Natural killer cell treated with Interleukin-12 subunit alpha and Interleukin-12 subunit beta and Interleukin-15 and Interleukin-18, amount 100 ng/mL, for 72 hours (primary cell): ENCODE measurements at regions not wholly inside any gene's neighbourhood (a gene's known extent, or its start where the extent isn't known, plus 50 kb on each side); places are given as distances from the start of the nearest gene placed in this dataset.

ENCODE experiments used
- ATAC-seq, 2 donors: fragments of 150-1000 bp; cut with Tn5 transposase in 1 of 2; sonication (Bioruptor Pico), chemical (Tn5 transposase) in 1 of 2; 2 replicates each; pipeline ENCODE4 v1.10.0; 2021
- DNase-seq: peaks from one replicate; pipeline ENCODE4 v3.0.0; 2022; ENCODE audit warnings: low spot score
- H3K27ac Mint-ChIP-seq, 2 donors: 1 replicate in 1 of 2; 2 replicates in 1 of 2; pipeline ENCODE4 v1.8.0; 2022; ENCODE audit warnings: mixed read lengths in 2 of 2, mild to moderate bottlenecking in 1 of 2, moderate library complexity in 1 of 2
- H3K27me3 Mint-ChIP-seq, 2 donors: 1 replicate in 1 of 2; 2 replicates in 1 of 2; pipeline ENCODE4 v1.8.0; 2022; ENCODE audit warnings: mixed read lengths in 2 of 2
- H3K36me3 Mint-ChIP-seq: one replicate; pipeline ENCODE4 v1.8.0; 2022; ENCODE audit warnings: mixed read lengths
- H3K4me1 Mint-ChIP-seq, 2 donors: 1 replicate in 1 of 2; 2 replicates in 1 of 2; pipeline ENCODE4 v1.8.0; 2022; ENCODE audit warnings: low read depth in 2 of 2, mixed read lengths in 2 of 2, mild to moderate bottlenecking in 1 of 2
- H3K4me3 Mint-ChIP-seq: one replicate; pipeline ENCODE4 v1.8.0; 2022; ENCODE audit warnings: mixed read lengths
- H3K9me3 Mint-ChIP-seq: 2 replicates; pipeline ENCODE4 v1.8.0; 2022; ENCODE audit warnings: mixed read lengths

DNA sequence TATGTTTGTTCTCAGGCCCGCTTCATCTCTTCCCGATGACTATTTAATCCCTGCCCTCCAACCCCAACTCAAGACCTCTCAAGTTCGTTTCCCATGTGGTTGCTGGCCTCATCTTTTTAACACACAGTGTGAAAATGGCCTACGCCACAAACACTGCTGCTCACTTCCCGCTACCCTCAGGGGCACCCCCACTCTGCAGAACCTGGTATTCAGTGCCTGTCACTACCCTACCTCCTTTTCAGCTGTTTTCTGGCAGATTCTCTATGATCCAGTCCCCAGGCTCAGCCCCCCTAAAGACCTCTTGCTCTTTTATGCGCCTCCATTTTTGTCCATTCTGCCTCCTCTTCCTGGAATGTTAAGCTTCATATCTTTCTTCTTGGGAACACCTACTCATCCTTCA lies 152.6 kb upstream of the C1orf174 start:
- H3K9me3 Mint-ChIP-seq = no peaks in the 10 kb centered on the region
- DNase-seq (no peak), ATAC-seq (peak; percentile 45 to 48)
- peaks cover 8 to 10% of the 10 kb centered on the region in 2 donors for H3K27me3 Mint-ChIP-seq
- H3K4me1 Mint-ChIP-seq = peaks cover 0 to 5% of the 10 kb centered on the region in 2 donors
- no peaks in the 10 kb centered on the region for H3K36me3 Mint-ChIP-seq
- H3K27ac Mint-ChIP-seq = no peak overlapping the region
- no peak overlapping the region for H3K4me3 Mint-ChIP-seq

- DNase-seq (no peak), ATAC-seq (no peak)
- Mint-ChIP-seq H3K4me3 (no peak overlapping the region), H3K4me1 (peaks cover 0 to 5% of the 10 kb centered on the region in 2 donors), H3K27me3 (peaks cover 8 to 10% of the 10 kb centered on the region in 2 donors), H3K36me3 (no peaks in the 10 kb centered on the region), H3K27ac (no peak overlapping the region), H3K9me3 (no peaks in the 10 kb centered on the region)
These were observed 153.2 kb upstream of the C1orf174 start for GRCh38 chr1:4053160-4053748.

- no peaks in the 10 kb centered on the region for H3K9me3 Mint-ChIP-seq
- ATAC-seq = no peak
These were observed 153.7 kb upstream of the C1orf174 start for GRCh38 chr1:4053774-4054173.

DNA sequence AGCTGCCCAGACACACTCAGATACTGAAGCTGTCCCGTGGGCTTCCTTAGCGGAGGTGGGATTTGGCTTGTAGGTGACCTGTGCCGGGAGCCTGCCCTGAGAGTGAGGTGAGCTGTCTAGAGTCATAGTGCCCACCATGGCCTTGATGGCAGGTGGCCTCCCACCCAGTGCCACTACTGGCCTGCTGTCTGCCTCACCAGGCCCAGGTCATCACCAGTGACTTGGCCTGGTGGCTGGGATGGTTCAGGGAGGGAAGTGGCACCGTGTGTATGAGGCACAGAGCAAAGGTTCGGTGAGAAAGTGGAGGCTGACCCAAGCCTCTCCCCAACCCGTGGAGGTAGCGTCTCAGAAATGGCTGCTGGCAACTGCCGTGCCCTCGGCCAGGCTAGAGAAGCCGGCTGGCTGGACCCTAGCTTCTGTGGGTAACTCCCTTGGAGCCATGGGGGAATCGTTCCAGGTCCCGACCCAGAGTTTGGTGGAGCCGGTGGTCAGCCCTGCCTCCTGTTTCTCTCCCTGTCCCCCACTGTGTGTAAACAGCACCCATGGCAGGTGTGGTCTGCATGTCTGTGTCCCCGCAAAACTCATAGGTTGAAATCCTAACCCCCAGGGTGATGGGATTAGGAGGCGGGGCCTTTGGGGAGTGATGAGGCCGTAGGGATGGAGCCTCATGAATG lies 155.4 kb upstream of the C1orf174 start:
- no peaks in the 10 kb centered on the region for H3K36me3 Mint-ChIP-seq
- H3K27me3 Mint-ChIP-seq = peaks cover 0 to 5% of the 10 kb centered on the region in 2 donors
- no peak overlapping the region for H3K4me3 Mint-ChIP-seq
- H3K9me3 Mint-ChIP-seq = no peaks in the 10 kb centered on the region
- no peak for DNase-seq
- ATAC-seq = no peak
- no peak overlapping the region for H3K27ac Mint-ChIP-seq
- peaks cover 0 to 5% of the 10 kb centered on the region in 2 donors for H3K4me1 Mint-ChIP-seq

More at GRCh38 chr1:4053774-4054173, 153.7 kb upstream of the C1orf174 start:
- Mint-ChIP-seq H3K27me3 (peaks cover 8 to 10% of the 10 kb centered on the region in 2 donors), H3K4me1 (peaks cover 0 to 5% of the 10 kb centered on the region in 2 donors), H3K4me3 (no peak overlapping the region), H3K27ac (no peak overlapping the region), H3K36me3 (no peaks in the 10 kb centered on the region)
- no peak for DNase-seq

DNA sequence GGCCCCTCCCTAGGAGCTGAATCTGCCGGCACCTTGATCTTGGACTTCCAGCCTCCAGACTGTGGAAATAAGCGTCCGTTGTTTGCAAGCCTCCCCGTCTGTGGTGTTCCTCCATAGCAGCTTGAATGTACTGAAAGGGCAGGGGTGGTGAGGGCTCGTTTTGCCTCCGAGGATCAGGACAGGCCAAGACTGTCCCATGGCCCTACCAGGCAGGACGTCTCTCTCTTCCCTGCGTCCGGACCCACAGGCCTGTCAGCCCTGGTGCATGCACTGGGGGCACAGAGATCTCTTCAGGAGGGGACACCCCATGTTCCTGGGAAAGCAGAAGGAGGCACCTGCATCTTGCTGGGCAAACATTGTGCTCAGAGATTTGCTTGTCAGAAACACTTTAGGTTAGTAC lies 156.3 kb upstream of the C1orf174 start:
- Mint-ChIP-seq H3K36me3 (no peaks in the 10 kb centered on the region), H3K27ac (no peak overlapping the region), H3K4me3 (no peak overlapping the region), H3K27me3 (peaks cover 0 to 5% of the 10 kb centered on the region in 2 donors), H3K9me3 (no peaks in the 10 kb centered on the region), H3K4me1 (peaks cover 0 to 5% of the 10 kb centered on the region in 2 donors)
- DNase-seq (no peak), ATAC-seq (no peak)

DNA sequence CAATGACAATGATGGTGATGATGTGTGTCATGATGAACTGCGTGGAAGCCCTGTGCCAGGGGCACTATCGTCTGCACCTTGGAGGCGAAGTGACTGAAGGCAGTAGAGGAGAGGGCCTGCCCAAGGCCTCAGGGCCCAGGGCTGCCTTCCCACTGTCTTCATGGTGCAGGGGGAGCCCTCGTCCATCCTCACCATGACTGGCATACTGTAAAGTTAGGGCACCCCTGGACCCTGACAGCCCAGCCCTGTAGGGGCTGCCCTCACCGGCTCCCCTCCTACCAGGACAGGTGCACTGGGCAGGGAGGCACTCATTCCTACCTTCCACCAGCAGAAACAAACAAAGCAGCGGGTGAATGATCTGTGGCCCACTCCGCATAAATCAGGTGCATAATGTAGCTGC lies 156.9 kb upstream of the C1orf174 start:
- peaks cover 0 to 5% of the 10 kb centered on the region in 2 donors for H3K27me3 Mint-ChIP-seq
- H3K4me1 Mint-ChIP-seq = peaks cover 0 to 5% of the 10 kb centered on the region in 2 donors
- H3K4me3 Mint-ChIP-seq = no peak overlapping the region
- no peak for ATAC-seq
- no peak overlapping the region for H3K27ac Mint-ChIP-seq
- H3K9me3 Mint-ChIP-seq = no peaks in the 10 kb centered on the region
- no peak for DNase-seq
- no peaks in the 10 kb centered on the region for H3K36me3 Mint-ChIP-seq

- peaks cover 0 to 5% of the 10 kb centered on the region in 2 donors for H3K27me3 Mint-ChIP-seq
- no peak overlapping the region for H3K4me3 Mint-ChIP-seq
- no peak for DNase-seq
- peaks cover 0 to 4% of the 10 kb centered on the region in 2 donors for H3K4me1 Mint-ChIP-seq
- no peaks in the 10 kb centered on the region for H3K9me3 Mint-ChIP-seq
- H3K27ac Mint-ChIP-seq = no peak overlapping the region
- ATAC-seq = no peak
- no peaks in the 10 kb centered on the region for H3K36me3 Mint-ChIP-seq
These were observed 157.5 kb upstream of the C1orf174 start for GRCh38 chr1:4057603-4058002.

DNA sequence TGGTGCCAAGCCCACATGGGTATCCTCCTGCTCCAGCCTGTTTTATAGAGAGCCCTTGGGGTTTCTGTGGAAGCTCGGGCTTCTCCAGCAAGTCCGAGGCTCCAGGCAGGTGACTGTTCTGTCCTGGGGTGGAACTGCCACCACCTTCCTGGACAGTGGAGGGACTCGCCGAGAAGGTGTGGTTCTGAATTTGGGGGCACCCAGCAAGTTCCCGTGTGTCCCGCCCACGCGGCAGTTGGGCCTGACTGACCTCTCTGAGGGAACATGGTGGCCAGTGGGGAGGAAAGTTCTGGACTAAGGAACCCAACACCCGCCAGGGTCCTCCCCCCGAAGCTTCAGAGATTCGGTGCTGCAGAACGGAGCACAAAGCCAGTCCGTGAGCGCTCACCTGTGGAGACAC lies 158.1 kb upstream of the C1orf174 start:
- Mint-ChIP-seq H3K27me3 (peaks cover 0 to 2% of the 10 kb centered on the region in 2 donors), H3K27ac (no peak overlapping the region)
- no peak for ATAC-seq

GRCh38 chr1:4058706-4059105 lies 158.6 kb upstream of the C1orf174 start:
- peaks cover 0 to 2% of the 10 kb centered on the region in 2 donors for H3K27me3 Mint-ChIP-seq
- no peaks in the 10 kb centered on the region for H3K4me1 Mint-ChIP-seq
- DNase-seq (no peak), ATAC-seq (no peak)
- no peak overlapping the region for H3K4me3 Mint-ChIP-seq
- H3K9me3 Mint-ChIP-seq = no peaks in the 10 kb centered on the region
- H3K36me3 Mint-ChIP-seq = no peaks in the 10 kb centered on the region
- no peak overlapping the region for H3K27ac Mint-ChIP-seq

More for the DNA sequence above, 158.1 kb upstream of the C1orf174 start:
- no peak for DNase-seq
- Mint-ChIP-seq H3K9me3 (no peaks in the 10 kb centered on the region), H3K4me3 (no peak overlapping the region), H3K4me1 (no peaks in the 10 kb centered on the region), H3K36me3 (no peaks in the 10 kb centered on the region)

- H3K27me3 Mint-ChIP-seq = peaks cover 0 to under 1% of the 10 kb centered on the region in 2 donors
- no peak for DNase-seq
- H3K27ac Mint-ChIP-seq = no peak overlapping the region
- no peaks in the 10 kb centered on the region for H3K4me1 Mint-ChIP-seq
- H3K9me3 Mint-ChIP-seq = no peaks in the 10 kb centered on the region
- no peaks in the 10 kb centered on the region for H3K36me3 Mint-ChIP-seq
- H3K4me3 Mint-ChIP-seq = no peak overlapping the region
- no peak for ATAC-seq
These were observed 159.2 kb upstream of the C1orf174 start for GRCh38 chr1:4059270-4059669.

GRCh38 chr1:4060850-4061249 lies 160.8 kb upstream of the C1orf174 start:
- no peak for DNase-seq
- Mint-ChIP-seq H3K9me3 (no peaks in the 10 kb centered on the region), H3K27me3 (no peaks in the 10 kb centered on the region), H3K4me1 (no peaks in the 10 kb centered on the region), H3K4me3 (no peak overlapping the region), H3K36me3 (no peaks in the 10 kb centered on the region), H3K27ac (no peak overlapping the region)
- ATAC-seq = no peak

DNA sequence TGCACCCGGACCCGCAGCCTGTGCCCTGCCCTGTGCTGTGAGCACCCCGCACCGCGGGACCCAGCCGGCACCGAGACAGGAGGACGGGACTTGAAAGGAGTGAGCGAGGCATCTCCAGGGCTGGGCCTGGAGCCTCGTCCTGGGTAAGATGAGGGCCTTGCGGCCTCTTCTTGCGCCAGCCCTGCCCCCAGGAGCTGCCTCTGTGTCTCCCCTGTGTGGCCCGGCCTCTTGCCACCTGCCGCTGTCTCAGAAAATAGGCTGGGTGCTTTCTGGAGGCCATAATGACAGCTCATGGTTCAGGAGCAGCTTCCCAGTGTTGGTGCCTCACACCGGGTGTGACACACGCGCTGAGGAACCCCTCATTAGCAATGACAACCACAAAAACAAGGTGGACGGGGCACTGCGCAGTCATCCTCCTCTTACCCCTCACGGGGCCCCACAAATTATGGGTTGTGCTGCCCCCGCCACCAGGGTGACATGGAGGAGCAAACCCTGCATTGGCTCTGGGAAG lies 161.5 kb upstream of the C1orf174 start:
- DNase-seq = peak; percentile 53
- H3K27ac Mint-ChIP-seq = no peak overlapping the region

DNA sequence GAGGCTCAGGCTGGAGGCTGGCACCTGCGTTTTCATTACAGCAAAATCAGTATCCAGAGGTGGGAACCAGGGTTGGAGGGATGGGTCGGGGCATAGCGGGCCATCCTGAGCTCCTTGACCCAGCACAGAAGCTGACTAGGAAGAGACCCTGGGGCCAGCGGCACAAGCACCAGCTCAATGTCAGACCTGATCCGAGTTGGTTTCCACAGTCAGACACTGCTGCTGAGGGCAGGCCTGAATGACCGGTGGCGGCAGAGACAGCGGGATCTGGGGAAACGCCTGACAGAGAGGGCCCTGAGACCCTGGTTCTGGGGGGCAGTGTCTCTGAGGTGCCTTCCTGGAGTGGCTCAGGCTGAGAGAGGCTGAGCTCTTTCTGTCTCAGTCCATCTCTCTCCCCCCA lies 162.0 kb upstream of the C1orf174 start:
- H3K27me3 Mint-ChIP-seq = no peaks in the 10 kb centered on the region
- H3K36me3 Mint-ChIP-seq = no peaks in the 10 kb centered on the region
- H3K9me3 Mint-ChIP-seq = no peaks in the 10 kb centered on the region
- no peak overlapping the region for H3K27ac Mint-ChIP-seq
- DNase-seq (peak; percentile 23), ATAC-seq (peak in 1 of 2 donors; percentile 29)
- no peak overlapping the region for H3K4me3 Mint-ChIP-seq
- H3K4me1 Mint-ChIP-seq = no peaks in the 10 kb centered on the region

More for the DNA sequence above, 161.5 kb upstream of the C1orf174 start:
- Mint-ChIP-seq H3K9me3 (no peaks in the 10 kb centered on the region), H3K27me3 (no peaks in the 10 kb centered on the region), H3K4me3 (no peak overlapping the region), H3K36me3 (no peaks in the 10 kb centered on the region), H3K4me1 (no peaks in the 10 kb centered on the region)
- no peak for ATAC-seq

- no peaks in the 10 kb centered on the region for H3K9me3 Mint-ChIP-seq
These were observed 162.5 kb upstream of the C1orf174 start for GRCh38 chr1:4062560-4062959.

More at GRCh38 chr1:4062560-4062959, 162.5 kb upstream of the C1orf174 start:
- ATAC-seq = peak in 1 of 2 donors; percentile 13
- DNase-seq = peak; percentile 22
- no peaks in the 10 kb centered on the region for H3K27me3 Mint-ChIP-seq
- no peaks in the 10 kb centered on the region for H3K4me1 Mint-ChIP-seq
- no peak overlapping the region for H3K27ac Mint-ChIP-seq
- no peaks in the 10 kb centered on the region for H3K36me3 Mint-ChIP-seq
- no peak overlapping the region for H3K4me3 Mint-ChIP-seq
